ENCODE measurements at regions not wholly inside any gene's neighbourhood (a gene's known extent, or its start where the extent isn't known, plus 50 kb on each side); places are given as distances from the start of the nearest gene placed in this dataset.

DNA sequence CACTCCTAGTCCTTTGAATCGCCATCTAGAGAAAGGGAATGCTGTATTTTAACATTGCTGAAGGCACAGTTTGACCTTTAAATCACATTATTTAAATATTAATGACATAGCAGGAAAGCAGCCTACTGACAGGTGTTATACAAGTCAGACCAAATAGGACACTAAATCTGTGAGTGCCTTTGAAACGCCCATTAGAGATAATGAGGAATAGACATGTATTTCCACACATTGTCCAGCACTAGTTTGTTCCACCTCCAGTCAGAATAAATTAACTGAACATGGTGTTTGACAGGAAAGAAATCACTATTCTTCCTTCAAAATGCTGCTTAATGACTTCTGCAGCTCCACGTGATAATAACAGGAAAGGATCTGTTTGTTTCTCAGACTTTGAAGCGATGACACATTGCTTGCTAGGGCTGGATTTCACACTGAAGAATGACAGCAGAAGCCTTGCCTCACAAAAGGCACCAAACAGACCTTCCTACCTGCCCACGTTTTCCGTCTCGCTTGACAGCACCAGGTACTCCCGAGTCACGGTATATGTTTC lies 90.5 kb upstream of the DDX18 start:
- POLR2A ChIA-PET: no interaction called here
- TF ChIP-seq FOXA1 (IDR thresholded peaks at IDR 0.05): no peak
- TF ChIP-seq ARNT (IDR thresholded peaks at IDR 0.05): no peak
- no peak for TF ChIP-seq SP1 (IDR thresholded peaks at IDR 0.05)
- TF ChIP-seq CTBP1 (IDR thresholded peaks at IDR 0.05; ENCODE audit: borderline replicate concordance): no peak
- TF ChIP-seq L3MBTL2 (conservative IDR thresholded peaks at IDR 0.05): no peak
- TF ChIP-seq, protein P1, sequence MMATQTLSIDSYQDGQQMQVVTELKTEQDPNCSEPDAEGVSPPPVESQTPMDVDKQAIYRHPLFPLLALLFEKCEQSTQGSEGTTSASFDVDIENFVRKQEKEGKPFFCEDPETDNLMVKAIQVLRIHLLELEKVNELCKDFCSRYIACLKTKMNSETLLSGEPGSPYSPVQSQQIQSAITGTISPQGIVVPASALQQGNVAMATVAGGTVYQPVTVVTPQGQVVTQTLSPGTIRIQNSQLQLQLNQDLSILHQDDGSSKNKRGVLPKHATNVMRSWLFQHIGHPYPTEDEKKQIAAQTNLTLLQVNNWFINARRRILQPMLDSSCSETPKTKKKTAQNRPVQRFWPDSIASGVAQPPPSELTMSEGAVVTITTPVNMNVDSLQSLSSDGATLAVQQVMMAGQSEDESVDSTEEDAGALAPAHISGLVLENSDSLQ (IDR thresholded peaks at IDR 0.05): no peak
- TF ChIP-seq LEF1 (IDR thresholded peaks at IDR 0.05; ENCODE audit: borderline replicate concordance): no peak
- TF ChIP-seq TARDBP (IDR thresholded peaks at IDR 0.05): no peak
- TF ChIP-seq SUZ12 (IDR thresholded peaks at IDR 0.05): no peak
- TF ChIP-seq ELF4 (IDR thresholded peaks at IDR 0.05): no peak
- no peak for TF ChIP-seq NFRKB (IDR thresholded peaks at IDR 0.05)
- TF ChIP-seq HDGF (IDR thresholded peaks at IDR 0.05; ENCODE audit: borderline replicate concordance): no peak
- no peak for TF ChIP-seq ZNF384 (IDR thresholded peaks at IDR 0.05)
- no peak for TF ChIP-seq FOXK2 (IDR thresholded peaks at IDR 0.05)
- no peak for TF ChIP-seq BHLHE40 (IDR thresholded peaks at IDR 0.05; ENCODE audit: borderline replicate concordance)
- DNase-seq (ENCODE audit: extremely low spot score): no peak
- CTCF ChIA-PET: no interaction called here

DNA sequence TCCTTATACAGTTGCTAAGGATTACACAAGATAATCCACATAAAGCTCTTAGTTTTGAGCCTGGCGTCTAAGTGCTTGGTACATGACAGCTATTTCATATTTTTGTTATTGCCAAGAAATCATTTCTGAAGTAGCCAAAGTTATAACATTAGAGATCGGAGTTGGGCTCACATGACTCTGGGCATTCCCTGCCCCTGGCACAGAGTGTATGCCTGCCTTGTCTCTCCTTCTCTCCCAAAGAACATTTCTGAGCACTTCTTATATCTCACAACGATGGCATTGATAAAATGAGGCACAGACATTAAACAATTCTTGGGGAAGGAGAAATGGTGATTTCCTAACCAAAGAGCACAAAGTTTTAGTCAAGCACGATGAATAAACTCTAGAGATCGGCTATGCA lies 87.7 kb upstream of the DDX18 start:
- CTCF ChIA-PET: no interaction called here
- no peak for DNase-seq (ENCODE audit: extremely low spot score)
- POLR2A ChIA-PET: no interaction called here
- TF ChIP-seq, protein P1 (IDR thresholded peaks at IDR 0.05): no peak
- TF ChIP-seq SP1 (IDR thresholded peaks at IDR 0.05) (no peak), NFRKB (IDR thresholded peaks at IDR 0.05) (no peak), BHLHE40 (IDR thresholded peaks at IDR 0.05; ENCODE audit: borderline replicate concordance) (no peak), HDGF (IDR thresholded peaks at IDR 0.05; ENCODE audit: borderline replicate concordance) (no peak), FOXM1 (IDR thresholded peaks at IDR 0.05; ENCODE audit: borderline replicate concordance) (no peak), CTBP1 (IDR thresholded peaks at IDR 0.05; ENCODE audit: borderline replicate concordance) (no peak), SUZ12 (IDR thresholded peaks at IDR 0.05) (no peak), L3MBTL2 (conservative IDR thresholded peaks at IDR 0.05) (no peak), ZNF384 (IDR thresholded peaks at IDR 0.05) (no peak)

DNA sequence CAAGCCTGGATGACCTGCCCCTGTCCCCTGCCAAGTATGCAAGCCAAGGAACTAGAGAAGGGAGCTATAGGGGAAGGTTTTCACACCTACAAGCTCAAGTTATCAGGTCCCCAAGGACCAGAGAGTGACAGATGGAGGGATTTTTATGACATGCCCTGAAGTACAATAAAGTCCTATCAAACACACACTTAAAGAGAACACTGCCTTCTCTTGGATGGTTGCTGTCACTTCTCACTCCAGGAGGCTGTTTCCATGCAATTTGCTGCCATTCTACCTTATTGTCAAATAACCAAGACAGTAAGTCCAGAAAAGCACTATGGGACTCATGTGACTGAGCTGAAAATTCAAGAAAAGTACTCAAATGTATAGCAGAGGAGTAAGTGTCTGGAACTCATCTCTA lies 76.6 kb upstream of the DDX18 start:
- CTCF ChIA-PET: no interaction called here
- no peak for DNase-seq (ENCODE audit: extremely low spot score)
- POLR2A ChIA-PET: no interaction called here
- TF ChIP-seq CTBP1 (IDR thresholded peaks at IDR 0.05; ENCODE audit: borderline replicate concordance): no peak
- no peak for TF ChIP-seq L3MBTL2 (conservative IDR thresholded peaks at IDR 0.05)
- no peak for TF ChIP-seq ZNF384 (IDR thresholded peaks at IDR 0.05)
- no peak for TF ChIP-seq FOXK2 (IDR thresholded peaks at IDR 0.05)

DNA sequence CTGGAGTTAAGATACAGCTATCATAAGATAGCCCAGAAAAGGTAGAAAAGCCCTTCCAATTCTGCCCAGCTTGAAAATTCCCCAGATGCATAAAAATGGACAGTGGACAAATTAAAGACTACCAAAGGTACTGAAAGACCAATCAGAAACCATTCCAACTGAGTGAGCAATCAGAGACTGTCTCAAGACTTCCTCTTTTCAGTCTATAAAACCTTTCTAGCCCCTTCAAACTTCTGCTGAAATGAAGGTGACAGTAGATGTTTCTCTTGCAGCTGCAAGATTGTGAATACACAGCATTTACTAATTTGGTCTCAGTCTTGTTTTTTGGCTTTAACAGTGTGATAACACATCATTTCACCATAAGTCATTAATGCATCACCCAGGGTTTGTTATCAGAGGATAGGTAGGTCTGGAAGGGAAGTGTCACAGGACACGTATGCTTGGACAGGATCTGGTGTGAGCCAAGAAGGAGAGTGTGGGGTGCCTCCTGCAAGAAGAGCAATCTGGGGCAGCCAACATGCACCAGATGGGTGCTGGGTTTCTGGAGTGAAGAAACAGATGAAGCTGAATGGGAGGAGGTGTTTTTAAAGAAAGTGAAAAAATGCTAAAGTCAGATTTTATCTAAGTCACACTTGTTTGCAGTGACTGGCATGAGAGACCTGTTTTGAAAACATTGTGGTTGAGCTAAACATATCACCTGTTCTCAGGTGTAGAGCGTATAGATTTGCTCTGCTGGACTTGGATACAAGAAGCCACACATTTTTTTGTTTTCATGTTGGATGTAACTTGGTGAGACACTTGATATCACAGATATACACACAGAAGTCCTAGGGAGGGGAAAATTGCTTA lies 75.3 kb upstream of the DDX18 start:
- ChIA-PET CTCF (no interaction called here), POLR2A (no interaction called here)
- DNase-seq (ENCODE audit: extremely low spot score): no peak
- TF ChIP-seq TARDBP (IDR thresholded peaks at IDR 0.05) (no peak), FOXK2 (IDR thresholded peaks at IDR 0.05) (no peak), FOXM1 (IDR thresholded peaks at IDR 0.05; ENCODE audit: borderline replicate concordance) (no peak), SP1 (IDR thresholded peaks at IDR 0.05) (no peak), BHLHE40 (IDR thresholded peaks at IDR 0.05; ENCODE audit: borderline replicate concordance) (no peak), HDGF (IDR thresholded peaks at IDR 0.05; ENCODE audit: borderline replicate concordance) (no peak), ARNT (IDR thresholded peaks at IDR 0.05) (no peak), ZNF384 (IDR thresholded peaks at IDR 0.05) (no peak)

DNA sequence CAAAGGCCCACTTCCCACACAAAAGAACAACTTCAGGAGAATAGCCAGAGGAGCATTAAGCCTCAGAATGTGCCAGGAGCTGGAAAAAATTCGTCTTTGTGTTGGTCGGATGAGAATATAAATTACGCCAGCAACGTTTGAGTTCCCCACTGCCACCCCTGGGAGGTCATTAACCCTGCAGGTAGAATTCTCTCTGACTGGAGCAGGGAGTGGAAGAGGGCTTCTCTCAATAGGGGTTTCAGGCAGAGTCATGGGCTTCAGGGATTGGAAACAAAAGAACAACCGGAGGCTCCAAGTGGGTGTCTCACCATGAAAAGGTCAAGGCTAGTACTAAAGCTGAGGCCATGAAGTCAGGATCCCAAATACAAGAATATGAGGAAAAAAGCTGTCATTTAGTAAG lies 69.0 kb upstream of the DDX18 start:
- ChIA-PET POLR2A (no interaction called here), CTCF (interaction anchor here (0.5 kb wide), 1 partner anchor 241 kb away, joined by 3 read pairs; no protein-coding TSS in a partner anchor)
- no peak for DNase-seq (ENCODE audit: extremely low spot score)
- no peak for TF ChIP-seq ARNT (IDR thresholded peaks at IDR 0.05)
- TF ChIP-seq ELF4 (IDR thresholded peaks at IDR 0.05): no peak
- TF ChIP-seq, protein P1 (IDR thresholded peaks at IDR 0.05): no peak
- no peak for TF ChIP-seq BHLHE40 (IDR thresholded peaks at IDR 0.05; ENCODE audit: borderline replicate concordance)

DNA sequence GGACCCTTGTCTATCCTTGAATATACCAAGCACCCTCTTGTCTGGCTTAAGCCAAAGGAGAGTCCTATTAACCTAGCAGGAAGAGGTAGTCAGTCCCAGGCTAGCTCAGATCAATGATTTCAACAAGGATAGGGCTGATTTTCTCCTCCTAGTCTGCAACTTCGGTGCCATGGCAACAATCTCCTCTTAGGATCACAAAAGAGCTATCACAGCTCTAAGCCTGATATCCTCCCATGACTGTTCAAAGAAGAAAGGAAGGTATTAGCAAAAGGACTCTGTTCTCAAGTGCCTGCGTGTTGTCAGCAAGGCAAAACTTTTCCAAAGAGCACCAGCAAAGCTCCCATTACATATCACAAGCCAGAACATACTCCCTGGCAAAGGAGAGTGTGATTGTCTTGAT lies 58.7 kb upstream of the DDX18 start:
- TF ChIP-seq CTBP1 (IDR thresholded peaks at IDR 0.05; ENCODE audit: borderline replicate concordance) (no peak), LEF1 (IDR thresholded peaks at IDR 0.05; ENCODE audit: borderline replicate concordance) (no peak), L3MBTL2 (conservative IDR thresholded peaks at IDR 0.05) (no peak), SP1 (IDR thresholded peaks at IDR 0.05) (no peak)
- TF ChIP-seq, protein P1 (IDR thresholded peaks at IDR 0.05): no peak
- POLR2A ChIA-PET: no interaction called here
- CTCF ChIA-PET: no interaction called here
- DNase-seq (ENCODE audit: extremely low spot score): no peak

Measured in HEK293T (cell line).